ENCODE measurements at regions not wholly inside any gene's neighbourhood (a gene's known extent, or its start where the extent isn't known, plus 50 kb on each side); places are given as distances from the start of the nearest gene placed in this dataset.

GRCh38 chr9:84456527-84456926, 116.0 kb upstream of the SLC28A3 start:
- no peak for DNase-seq

DNA sequence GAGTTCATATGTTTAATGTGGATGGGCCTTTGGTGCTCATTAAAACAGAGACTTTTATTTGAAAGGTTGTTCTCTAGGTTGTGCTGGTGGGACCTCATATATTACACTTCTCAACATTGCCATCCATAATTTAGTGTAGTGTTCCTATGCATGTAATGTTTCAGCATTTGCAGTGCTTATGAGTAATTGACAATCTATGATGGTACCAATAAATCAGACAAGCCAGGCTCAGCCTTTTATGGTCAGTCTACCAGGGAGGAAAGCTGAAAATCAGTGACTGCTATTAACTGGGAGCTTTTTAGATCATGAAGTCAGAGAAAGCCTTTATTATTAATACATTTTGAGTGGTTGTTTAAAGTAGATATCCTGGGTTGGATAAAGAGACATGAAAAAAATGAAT, 120.1 kb upstream of the SLC28A3 start:
- DNase-seq, result no peak

- DNase-seq, result no peak
Measured at GRCh38 chr9:84463272-84463671, 122.7 kb upstream of the SLC28A3 start.

GRCh38 chr9:84466580-84467285, 126.2 kb upstream of the SLC28A3 start:
- no peak for DNase-seq

GRCh38 chr9:84471816-84472215, 131.3 kb upstream of the SLC28A3 start:
- DNase-seq, result no peak

- DNase-seq, result no peak
Measured at GRCh38 chr9:84478996-84479395, 138.4 kb upstream of the SLC28A3 start.

- DNase-seq, result no peak
Measured at GRCh38 chr9:84480071-84480470, 139.5 kb upstream of the SLC28A3 start.

- DNase-seq, result no peak
Measured at GRCh38 chr9:84481231-84481630, 140.7 kb upstream of the SLC28A3 start.

DNA sequence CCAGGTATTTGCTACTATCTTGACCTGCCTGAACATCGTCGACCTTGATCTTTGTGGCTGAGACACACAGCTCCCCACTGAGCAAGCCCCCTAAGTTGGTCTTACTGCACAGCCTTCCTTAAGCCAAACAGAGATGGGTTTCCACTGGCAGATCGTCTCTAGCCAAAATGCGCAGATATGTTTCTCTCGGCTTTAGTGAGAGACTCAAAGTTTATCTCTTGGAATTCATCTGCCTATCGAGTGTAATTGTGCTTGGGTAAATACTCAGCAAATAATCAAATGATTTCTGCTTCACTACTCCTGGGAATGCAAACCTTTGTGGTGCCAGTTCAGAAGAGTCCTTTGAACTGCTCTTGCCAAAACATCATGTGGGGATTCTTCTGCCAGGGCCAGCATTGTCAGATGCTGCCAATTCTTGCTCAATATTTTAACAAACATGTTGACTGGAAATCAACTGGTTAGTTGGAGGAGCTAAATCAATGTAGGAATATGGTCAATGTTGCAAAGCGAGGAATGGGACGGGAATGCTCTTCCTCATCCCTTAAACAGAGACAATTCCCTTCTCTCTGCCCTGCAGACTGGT, 141.2 kb upstream of the SLC28A3 start:
- no peak for DNase-seq

DNA sequence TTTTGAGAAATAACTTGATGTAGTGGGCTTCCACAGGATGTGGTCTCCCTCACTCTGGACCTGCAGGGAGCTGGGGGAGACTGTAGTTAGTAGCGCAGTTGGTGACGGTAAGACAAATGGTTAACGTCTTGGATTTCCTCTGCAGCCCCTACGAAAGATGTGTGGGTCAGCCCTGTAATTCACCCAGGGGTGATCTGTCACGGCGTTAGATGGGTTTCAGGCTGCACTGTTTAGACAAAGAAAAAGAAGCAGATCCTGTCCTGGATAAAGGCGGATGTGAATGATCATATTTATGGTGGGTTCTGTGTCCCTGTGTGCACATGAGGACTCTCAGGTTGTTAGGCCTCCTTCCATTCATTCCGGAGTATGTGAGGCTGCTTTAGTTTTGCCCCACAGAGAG, 142.0 kb upstream of the SLC28A3 start:
- no peak for DNase-seq

DNA sequence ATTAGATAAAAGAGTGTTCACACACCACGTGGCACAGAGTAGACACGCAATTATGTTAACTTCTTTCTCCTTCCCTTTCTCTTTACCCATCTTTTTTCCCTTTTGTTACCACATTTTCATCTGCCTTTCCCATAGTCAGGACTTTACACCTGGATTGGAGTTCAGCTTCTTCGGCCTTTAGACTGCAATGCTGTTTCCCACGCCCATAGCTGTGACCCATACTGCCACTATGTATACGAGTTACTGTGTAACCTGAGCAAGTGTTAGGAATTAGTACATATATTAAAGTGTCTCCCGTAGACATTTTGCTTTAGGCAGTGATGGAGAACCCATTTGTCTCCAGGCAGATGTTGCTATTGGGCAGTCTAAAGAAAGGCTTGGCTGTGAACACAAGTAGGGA, 143.6 kb upstream of the SLC28A3 start:
- DNase-seq, result no peak

GRCh38 chr9:84485539-84485938, 145.0 kb upstream of the SLC28A3 start:
- no peak for DNase-seq

GRCh38 chr9:84486663-84487062, 146.1 kb upstream of the SLC28A3 start:
- no peak for DNase-seq

DNA sequence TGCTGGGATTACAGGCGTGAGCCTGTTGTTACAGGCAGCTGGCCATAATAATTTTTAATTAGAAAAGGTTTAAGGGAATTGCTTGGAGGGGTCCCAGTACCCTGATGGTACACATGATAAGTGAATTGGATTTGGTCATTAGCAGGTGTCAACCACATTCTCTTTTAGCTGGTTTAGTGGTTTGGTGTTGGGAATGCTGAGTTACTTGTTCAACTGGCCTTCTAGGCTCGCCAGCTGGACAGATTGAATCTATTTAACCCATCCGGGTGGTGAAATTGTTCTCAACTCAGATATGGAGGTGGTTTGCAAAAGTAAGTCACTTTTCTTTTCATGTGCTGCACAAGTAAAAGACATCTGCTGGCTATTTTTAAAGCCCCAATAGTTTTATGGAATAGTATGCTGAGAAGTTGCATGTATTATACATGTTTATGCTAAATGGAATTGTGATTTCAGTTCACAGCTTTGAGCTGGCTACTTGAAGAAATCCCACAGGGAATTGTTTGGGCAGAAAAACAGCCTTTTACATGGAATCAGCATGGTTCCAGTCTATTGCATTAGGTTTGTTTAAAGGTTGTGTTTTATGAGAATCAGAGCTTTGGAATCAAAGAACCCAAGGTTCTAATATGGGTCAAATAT, 149.8 kb upstream of the SLC28A3 start:
- no peak for DNase-seq

DNA sequence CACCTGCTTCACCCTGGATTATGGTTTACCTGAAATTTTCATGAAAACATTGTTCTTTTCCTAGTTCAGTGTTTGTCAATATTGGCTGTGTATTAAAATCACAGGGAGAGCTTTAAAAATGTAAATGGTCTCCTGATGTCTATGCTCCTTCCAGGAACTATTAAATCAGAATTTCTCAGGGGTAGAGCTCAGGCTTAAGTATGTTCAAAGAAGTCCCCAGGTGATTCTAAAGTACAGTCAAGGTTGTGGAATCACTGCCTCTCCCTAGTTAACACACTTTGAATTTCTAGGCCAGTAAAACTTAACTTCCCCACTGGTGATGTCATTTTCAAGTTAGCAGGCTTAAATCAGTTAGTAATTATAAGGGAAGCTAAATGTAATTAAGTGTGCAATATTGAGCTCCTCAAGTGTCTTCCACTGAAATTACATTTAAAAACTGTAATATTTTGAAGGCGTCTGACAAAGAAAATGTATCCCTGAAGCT, 150.3 kb upstream of the SLC28A3 start:
- no peak for DNase-seq

- DNase-seq, result no peak
Measured at GRCh38 chr9:84492366-84493159, 152.0 kb upstream of the SLC28A3 start.

- DNase-seq, result no peak
Measured at GRCh38 chr9:84493284-84493947, 152.9 kb upstream of the SLC28A3 start.

DNA sequence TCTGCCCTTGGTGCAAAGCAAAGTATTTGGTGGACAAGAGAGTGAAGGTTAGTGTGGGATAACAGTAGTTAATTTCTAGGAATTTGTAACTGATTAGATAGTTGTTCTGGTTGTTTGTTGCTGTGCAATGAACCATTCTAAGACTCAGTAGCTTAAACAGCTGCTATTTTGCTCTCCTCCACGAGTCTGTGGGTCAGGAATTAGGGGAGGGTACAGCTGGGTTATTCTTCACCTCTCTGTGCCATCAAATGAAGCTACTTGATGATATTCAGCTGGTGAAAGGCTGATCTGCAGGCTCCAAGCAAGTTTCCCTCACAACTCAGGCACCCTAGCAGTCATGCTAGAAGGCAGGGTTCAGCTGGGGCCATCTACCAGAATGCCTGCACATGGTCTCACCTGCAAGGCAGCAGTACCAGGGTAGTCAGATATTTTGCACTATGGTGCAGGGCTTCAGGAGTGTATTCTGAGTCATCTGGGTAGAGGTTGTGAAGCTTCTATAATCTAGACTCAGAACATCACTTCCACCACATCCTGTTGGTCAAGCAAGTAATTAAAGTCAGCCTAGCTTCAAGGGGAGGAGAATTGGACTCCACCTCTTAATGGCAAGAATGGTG, 159.5 kb upstream of the SLC28A3 start:
- no peak for DNase-seq

GRCh38 chr9:84500826-84501225, 160.3 kb upstream of the SLC28A3 start:
- DNase-seq, result no peak

GRCh38 chr9:84501587-84501986, 161.0 kb upstream of the SLC28A3 start:
- DNase-seq, result no peak

- no peak for DNase-seq
Measured at GRCh38 chr9:84502066-84502465, 161.5 kb upstream of the SLC28A3 start.

DNA sequence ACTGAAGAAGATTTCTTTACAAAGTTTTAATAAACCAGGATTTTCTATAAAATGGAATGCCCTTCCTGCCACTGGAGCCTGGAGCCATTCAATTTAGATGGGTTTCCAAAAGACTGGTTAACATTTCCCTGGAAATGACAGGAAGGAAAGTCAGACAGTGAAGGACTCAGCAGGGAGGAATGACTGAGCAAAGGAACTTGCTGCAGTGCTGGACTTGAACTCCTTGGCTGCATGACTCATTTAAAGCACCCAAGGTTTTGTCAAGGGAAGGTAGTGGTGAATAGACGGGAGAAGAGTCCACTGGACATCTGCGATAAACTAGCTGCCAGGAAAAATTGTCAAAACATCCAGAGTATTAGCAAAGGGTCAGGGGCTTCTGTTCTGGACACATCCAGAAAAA, 163.8 kb upstream of the SLC28A3 start:
- DNase-seq, result no peak

GRCh38 chr9:84511651-84512050, 157.9 kb upstream of the NTRK2 start:
- DNase-seq, result no peak
